OCI-LY1 (cell line): ENCODE measurements at regions not wholly inside any gene's neighbourhood (a gene's known extent, or its start where the extent isn't known, plus 50 kb on each side); places are given as distances from the start of the nearest gene placed in this dataset.
"Not testable (repeated sequence)": the region's sequence is repeated elsewhere in the genome, so short reads cannot be mapped to it uniquely, and the experiment has no call there.

Experiments
- H2AFZ ChIP-seq: fragments of 200-600 bp; sonication (generic), shearing (Covaris generic); 2 replicates; pipeline ENCODE4 v1.6.0; 2014; ENCODE audit warnings: antibody characterized with exemption, mild to moderate bottlenecking, low read length
- H3F3A ChIP-seq: fragments of 200-600 bp; sonication (generic), shearing (Covaris generic); 2 replicates; pipeline ENCODE4 v1.6.0; 2014; ENCODE audit warnings: mild to moderate bottlenecking, antibody characterized with exemption, low read length, moderate library complexity; ENCODE audit not compliant: insufficient read depth
- H3K27ac ChIP-seq: fragments of 200-600 bp; sonication (generic); 2 replicates; pipeline ENCODE4 v1.5.1; 2014; ENCODE audit warnings: low read length, mixed run types, mild to moderate bottlenecking, low read depth; ENCODE audit not compliant: poor library complexity, severe bottlenecking
- H3K27me3 ChIP-seq: fragments of 200-600 bp; sonication (generic); 2 replicates; pipeline ENCODE4 v1.6.0; 2014; ENCODE audit warnings: antibody characterized with exemption, mild to moderate bottlenecking, low read length, moderate library complexity; ENCODE audit not compliant: insufficient read depth
- H3K36me3 ChIP-seq: fragments of 200-600 bp; sonication (generic); 2 replicates; pipeline ENCODE4 v1.6.1; 2014; ENCODE audit warnings: mild to moderate bottlenecking, antibody characterized with exemption, low read length, moderate library complexity, mixed read lengths; ENCODE audit not compliant: insufficient read depth
- H3K4me1 ChIP-seq: fragments of 200-600 bp; sonication (generic); 2 replicates; pipeline ENCODE4 v1.5.1; 2014; ENCODE audit warnings: mild to moderate bottlenecking, low read length, moderate library complexity; ENCODE audit not compliant: insufficient read depth, severe bottlenecking
- H3K4me2 ChIP-seq: fragments of 200-600 bp; sonication (generic), shearing (Covaris generic); 2 replicates; pipeline ENCODE4 v1.6.1; 2014; ENCODE audit warnings: low read length
- H3K4me3 ChIP-seq: fragments of 200-600 bp; sonication (generic); 2 replicates; pipeline ENCODE4 v1.5.1; 2014; ENCODE audit warnings: low read length, low read depth, mild to moderate bottlenecking, mixed read lengths; ENCODE audit not compliant: poor library complexity, severe bottlenecking
- H3K79me2 ChIP-seq: fragments of 200-600 bp; shearing (Covaris generic); 2 replicates; pipeline ENCODE4 v1.6.1; 2016; ENCODE audit warnings: mixed run types, low read length, mixed read lengths; ENCODE audit not compliant: insufficient read depth
- H3K9ac ChIP-seq: fragments of 200-600 bp; sonication (generic), shearing (Covaris generic); 2 replicates; pipeline ENCODE4 v1.6.1; 2014; ENCODE audit warnings: mild to moderate bottlenecking, low read length, mixed read lengths
- H3K9me2 ChIP-seq: fragments of 200-600 bp; sonication (generic), shearing (Covaris generic); 2 replicates; pipeline ENCODE4 v1.6.1; 2014; ENCODE audit warnings: low read depth, mild to moderate bottlenecking, low read length, mixed read lengths
- H3K9me3 ChIP-seq: fragments of 200-600 bp; shearing (Covaris generic); 2 replicates; pipeline ENCODE4 v1.6.1; 2014; ENCODE audit warnings: low read length, mixed read lengths
- H4K20me1 ChIP-seq: fragments of 200-600 bp; sonication (generic), shearing (Covaris generic); 2 replicates; pipeline ENCODE4 v1.6.0; 2016; ENCODE audit warnings: mild to moderate bottlenecking, low read length; ENCODE audit not compliant: insufficient read depth
- CTCF ChIP-seq: fragments of 200-600 bp; sonication (generic), shearing (Covaris generic); IDR thresholded peaks from 2 replicates; pipeline ENCODE4 v1.5.1; 2017; ENCODE audit warnings: mild to moderate bottlenecking, antibody characterized with exemption, low read length, moderate library complexity, mixed read lengths
- EZH2 ChIP-seq: fragments of 200-600 bp; sonication (generic), shearing (Covaris generic); IDR thresholded peaks from 2 replicates; pipeline ENCODE4 v1.8.0; 2017; ENCODE audit warnings: borderline replicate concordance, mixed run types, mild to moderate bottlenecking, antibody characterized with exemption, low read length, moderate library complexity, mixed read lengths

- Histone ChIP-seq H3K9me3 (no peaks in the 10 kb centered on the region), H3K27ac (no peak overlapping the region), H3K4me1 (no peaks in the 10 kb centered on the region), H3K9me2 (no peaks in the 10 kb centered on the region), H3F3A (no peaks in the 10 kb centered on the region), H3K9ac (no peak overlapping the region), H3K27me3 (no peaks in the 10 kb centered on the region), H3K79me2 (no peaks in the 10 kb centered on the region), H4K20me1 (no peaks in the 10 kb centered on the region), H3K36me3 (no peaks in the 10 kb centered on the region), H3K4me3 (no peak overlapping the region), H3K4me2 (no peak overlapping the region), H2AFZ (no peak overlapping the region)
- TF ChIP-seq EZH2 (no peak), CTCF (no peak)
Observed at GRCh38 chr4:116272336-116272735, 813.0 kb downstream of the TRAM1L1 start.

- H3K9ac ChIP-seq, H3F3A ChIP-seq, H3K79me2 ChIP-seq, H3K9me3 ChIP-seq, H3K4me3 ChIP-seq, H3K4me2 ChIP-seq, H2AFZ ChIP-seq, H3K36me3 ChIP-seq, H3K9me2 ChIP-seq, H3K27me3 ChIP-seq, H4K20me1 ChIP-seq, H3K27ac ChIP-seq, H3K4me1 ChIP-seq: not testable (repeated sequence)
Observed at GRCh38 chr4:116260931-116261330, 824.4 kb downstream of the TRAM1L1 start.

- Histone ChIP-seq H3K9ac (no peak overlapping the region), H3K79me2 (no peaks in the 10 kb centered on the region), H3K27me3 (no peaks in the 10 kb centered on the region), H3K4me3 (no peak overlapping the region), H3K36me3 (no peaks in the 10 kb centered on the region), H3K4me2 (no peak overlapping the region), H4K20me1 (no peaks in the 10 kb centered on the region), H3F3A (no peaks in the 10 kb centered on the region), H3K9me3 (no peaks in the 10 kb centered on the region), H3K4me1 (no peaks in the 10 kb centered on the region), H3K9me2 (no peaks in the 10 kb centered on the region), H3K27ac (no peak overlapping the region), H2AFZ (no peak overlapping the region)
- TF ChIP-seq EZH2 (no peak), CTCF (no peak)
Observed at GRCh38 chr4:116244771-116245170, 840.6 kb downstream of the TRAM1L1 start.

GRCh38 chr4:116243431-116243830 is 841.9 kb downstream of the TRAM1L1 start:
- no peaks in the 10 kb centered on the region for H3K79me2 ChIP-seq
- no peak overlapping the region for H3K4me2 ChIP-seq
- no peaks in the 10 kb centered on the region for H3K9me3 ChIP-seq
- no peak overlapping the region for H3K27ac ChIP-seq
- no peaks in the 10 kb centered on the region for H3K36me3 ChIP-seq
- H3K4me1 ChIP-seq = no peaks in the 10 kb centered on the region
- no peak overlapping the region for H3K4me3 ChIP-seq
- no peaks in the 10 kb centered on the region for H3F3A ChIP-seq
- H2AFZ ChIP-seq = no peak overlapping the region
- H3K9me2 ChIP-seq = no peaks in the 10 kb centered on the region
- H3K27me3 ChIP-seq = no peaks in the 10 kb centered on the region
- TF ChIP-seq EZH2 (no peak), CTCF (no peak)
- no peak overlapping the region for H3K9ac ChIP-seq
- no peaks in the 10 kb centered on the region for H4K20me1 ChIP-seq
